ENCODE measurements at regions not wholly inside any gene's neighbourhood (a gene's known extent, or its start where the extent isn't known, plus 50 kb on each side); places are given as distances from the start of the nearest gene placed in this dataset.

DNA sequence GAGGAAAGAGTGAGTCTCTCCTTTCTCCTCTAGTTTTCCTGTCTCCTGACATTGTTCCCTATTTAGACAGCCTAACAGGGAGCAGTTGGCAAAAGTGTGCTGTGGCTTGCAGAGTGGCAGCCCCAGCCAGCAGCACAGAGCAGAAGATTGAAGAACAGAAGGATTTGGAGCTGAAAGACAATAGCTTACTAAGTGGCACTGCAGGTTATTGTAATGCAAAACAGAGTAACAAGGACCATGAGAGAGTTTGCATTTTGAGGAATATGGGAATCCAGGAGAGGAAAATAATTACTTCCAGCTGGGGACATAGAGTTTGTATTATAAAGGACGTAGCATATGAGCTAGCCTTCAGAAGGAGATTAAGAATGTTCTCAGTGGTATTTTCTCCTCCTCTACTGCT is 342.4 kb downstream of the AKAIN1 start:
- no peak for DNase-seq (ENCODE audit: low read depth, low spot score)

DNA sequence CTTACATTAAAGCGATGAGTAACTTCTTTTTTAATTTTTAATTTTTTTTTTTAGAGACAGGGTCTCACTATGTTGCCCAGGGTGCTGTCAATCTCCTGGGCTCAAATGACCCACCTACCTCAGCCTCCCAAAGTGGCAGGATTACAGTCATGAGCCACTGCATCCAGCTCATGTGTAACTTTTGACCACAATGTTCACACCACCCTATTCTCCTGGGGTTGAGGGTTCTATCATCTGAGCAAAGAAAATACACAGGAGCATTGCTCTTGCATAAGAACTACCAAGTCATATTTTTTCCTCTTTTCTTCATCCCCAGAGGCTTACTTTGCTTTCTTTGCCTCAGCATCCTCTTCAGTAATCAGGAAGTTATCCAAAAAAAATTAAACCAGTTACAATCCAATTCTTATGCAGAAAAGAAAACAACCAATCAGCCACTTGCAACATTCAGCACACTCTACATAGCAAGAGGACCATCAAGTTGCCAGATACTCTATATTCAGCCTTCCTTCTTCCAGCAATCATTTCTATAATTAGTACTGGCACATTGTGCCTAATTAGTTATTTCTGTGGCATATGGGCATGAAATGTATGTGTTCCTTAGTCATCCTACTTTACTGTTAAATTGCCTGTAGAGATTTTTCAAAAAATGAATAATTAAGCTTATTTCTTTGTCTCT is 345.6 kb downstream of the AKAIN1 start:
- DNase-seq (ENCODE audit: low read depth, low spot score), result no peak

DNA sequence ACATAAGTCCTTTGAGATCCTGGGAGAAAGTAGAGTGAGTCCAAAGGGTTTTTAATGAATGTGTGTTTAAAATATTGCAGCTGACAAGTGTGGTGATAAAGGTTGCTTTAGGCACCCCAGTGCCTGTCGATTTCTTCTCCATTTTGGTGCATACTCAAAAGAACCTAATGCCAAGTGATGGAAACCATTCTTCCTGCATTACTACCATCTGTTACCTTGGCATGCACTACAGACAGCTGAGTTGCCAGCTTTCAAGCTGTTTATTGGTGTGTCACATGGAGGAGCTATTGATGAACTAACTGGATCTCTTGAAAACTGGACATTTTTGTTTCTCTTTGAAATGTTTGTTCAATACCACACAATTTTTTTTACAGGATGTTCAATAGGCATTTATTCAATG is 350.0 kb downstream of the AKAIN1 start:
- no peak for DNase-seq (ENCODE audit: low read depth, low spot score)

DNA sequence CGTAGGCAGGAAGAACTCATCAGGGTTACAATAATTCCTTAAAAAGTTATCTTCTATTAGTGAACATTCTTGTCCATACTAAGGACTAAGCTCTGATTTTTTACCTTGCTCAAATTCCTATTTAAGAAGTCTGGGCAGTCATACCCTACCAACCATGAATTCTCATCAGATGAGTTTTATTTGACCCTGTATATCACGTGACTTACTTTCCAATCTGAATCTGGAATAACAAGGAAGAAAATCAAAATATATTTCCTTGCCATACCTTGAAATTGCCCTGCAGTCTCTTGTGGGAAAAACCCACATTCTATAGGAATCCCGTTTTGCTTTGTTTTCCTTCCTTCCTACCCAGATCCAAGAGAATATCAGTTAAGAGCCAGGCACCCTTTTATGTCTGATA is 352.7 kb downstream of the AKAIN1 start:
- DNase-seq (ENCODE audit: low read depth, low spot score), result no peak

DNA sequence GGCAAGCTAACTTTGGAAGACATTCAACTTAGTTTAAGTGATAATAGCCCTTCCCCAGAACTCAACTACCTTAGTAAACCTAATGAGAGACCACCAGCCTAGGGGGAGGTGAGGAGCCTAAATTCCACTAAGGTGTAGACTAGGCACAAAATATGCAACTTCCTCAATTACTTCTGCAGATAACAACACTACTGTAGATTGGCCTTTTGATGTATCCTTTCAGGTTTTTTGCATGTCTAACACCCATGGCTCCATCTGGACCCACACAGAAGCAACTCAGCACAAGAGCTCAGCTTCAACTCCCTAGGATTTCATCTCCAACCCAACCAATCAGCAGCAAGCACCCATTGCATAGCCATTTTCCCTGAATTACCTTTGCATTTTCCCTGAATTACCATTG is 353.3 kb downstream of the AKAIN1 start:
- no peak for DNase-seq (ENCODE audit: low read depth, low spot score)

DNA sequence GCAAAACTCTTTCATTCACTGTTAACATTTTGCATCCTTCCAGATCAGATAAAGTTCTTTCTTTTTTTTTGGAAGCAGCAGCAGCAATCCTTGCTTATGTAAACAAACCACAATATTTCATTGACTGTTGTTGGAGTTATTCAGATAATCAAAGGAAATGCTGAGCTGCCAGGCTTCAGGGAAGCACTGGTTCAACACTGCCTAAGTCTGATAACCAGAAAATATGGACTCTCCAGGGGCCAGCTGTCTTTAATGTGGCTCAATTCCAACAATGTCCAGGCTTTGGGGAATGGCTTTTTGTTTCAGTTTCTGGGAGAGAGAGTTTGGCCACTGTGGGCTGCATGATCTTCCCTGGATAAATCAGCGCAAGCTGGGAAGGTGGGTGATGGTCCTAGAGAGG is 354.3 kb downstream of the AKAIN1 start:
- DNase-seq (ENCODE audit: low read depth, low spot score), result no peak

DNA sequence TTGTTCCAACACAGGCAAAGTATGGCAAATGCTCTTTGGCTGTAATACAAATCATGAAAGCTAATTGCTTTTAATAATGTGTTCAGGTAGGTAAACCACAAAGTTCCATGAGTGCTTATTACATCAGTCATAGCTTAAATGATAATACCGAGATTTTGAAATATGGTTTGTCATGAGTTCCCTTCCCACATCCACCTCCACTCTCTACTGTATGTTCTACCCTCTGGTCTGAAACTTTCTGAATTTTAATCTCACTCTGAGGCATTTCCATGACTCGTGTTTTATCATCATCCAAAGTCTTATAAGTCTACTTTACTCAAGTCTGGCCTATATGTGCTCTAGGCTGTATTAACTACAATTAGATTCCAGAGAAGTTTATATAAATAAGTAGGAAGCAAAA is 354.8 kb downstream of the AKAIN1 start:
- no peak for DNase-seq (ENCODE audit: low read depth, low spot score)

DNA sequence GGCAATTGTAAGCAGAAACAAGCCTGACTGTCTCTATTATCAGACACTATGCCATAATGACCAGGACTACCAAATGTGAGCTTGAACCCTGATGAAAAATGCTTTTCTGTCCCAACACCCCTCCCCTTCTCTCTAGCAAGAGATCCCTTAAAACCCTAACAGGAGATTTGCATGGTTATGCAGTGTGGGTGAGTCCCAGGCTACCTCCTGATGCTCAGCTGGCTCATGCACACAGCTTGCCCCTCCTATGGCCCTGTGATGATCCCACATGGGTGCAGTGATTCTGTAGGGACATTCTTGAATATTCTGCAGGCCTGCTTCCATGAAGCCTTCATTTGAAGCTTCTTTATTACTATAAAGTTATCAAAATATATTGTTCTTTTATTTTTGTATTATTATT is 357.4 kb downstream of the AKAIN1 start:
- DNase-seq (ENCODE audit: low read depth, low spot score), result no peak

DNA sequence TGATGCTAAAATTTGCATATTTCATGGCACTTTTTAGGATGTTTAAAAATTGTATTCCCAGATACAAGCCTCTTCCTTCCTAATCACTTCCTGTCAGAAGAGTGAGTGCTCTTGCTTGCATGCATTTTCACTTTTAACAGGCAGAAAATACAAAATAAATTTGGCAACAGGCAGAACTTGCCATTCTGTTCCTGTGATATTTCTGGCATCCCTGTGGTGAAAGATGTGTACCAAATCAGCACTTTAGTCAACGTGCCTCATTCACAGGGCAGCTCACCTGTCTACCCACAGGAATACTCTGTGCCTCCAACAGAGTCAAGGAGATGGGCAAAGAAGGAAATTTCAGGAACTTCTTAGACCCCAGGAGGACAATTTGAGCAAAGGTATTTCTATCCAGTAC is 360.9 kb downstream of the AKAIN1 start:
- DNase-seq (ENCODE audit: low read depth, low spot score), result no peak

DNA sequence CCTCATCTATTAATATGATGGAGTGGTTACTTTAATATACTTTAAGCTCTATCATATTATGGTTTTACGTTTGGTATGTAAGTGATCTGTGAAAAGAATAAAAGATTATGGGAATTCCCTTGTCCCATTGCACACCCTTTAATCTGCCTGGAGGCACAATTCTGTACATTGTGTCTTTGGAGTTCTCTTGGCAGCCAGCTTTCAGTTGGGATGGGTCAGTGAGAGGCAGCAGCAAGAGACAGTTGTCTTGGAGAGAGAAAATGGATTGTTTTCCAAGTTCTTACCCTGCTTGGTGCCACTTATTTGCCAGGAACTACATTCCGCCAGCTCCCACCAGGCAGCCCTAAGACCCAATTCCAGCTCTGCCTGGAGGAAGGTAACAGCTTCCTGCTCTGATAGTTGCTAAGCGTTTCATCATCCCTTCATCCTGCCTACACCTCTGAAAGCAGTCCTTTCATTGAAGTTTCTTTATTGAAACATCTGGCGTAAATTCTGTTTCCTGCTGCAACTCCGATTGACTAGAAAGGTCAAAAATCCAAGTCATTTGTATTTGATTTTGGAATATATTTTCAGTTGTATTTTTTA is 365.2 kb downstream of the AKAIN1 start:
- no peak for DNase-seq (ENCODE audit: low read depth, low spot score)

DNA sequence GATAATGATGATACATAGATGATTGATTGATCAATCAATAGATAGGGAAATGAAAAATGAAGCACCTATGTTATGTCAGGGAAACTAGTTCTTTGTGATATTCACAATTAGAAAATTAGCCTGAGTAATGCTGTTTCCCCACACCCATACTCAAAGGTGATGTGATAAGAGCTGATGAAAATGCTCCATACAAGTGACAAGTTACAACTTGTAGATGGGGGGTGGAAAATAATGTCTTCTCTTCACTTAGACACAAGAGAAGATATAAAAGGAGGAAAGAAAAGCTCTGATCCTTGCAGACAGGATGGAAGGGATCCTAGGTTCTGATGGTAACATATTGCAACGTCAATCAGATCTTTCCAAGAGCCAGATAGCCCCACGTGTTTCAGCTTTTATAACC is 365.9 kb downstream of the AKAIN1 start:
- DNase-seq (ENCODE audit: low read depth, low spot score), result no peak

DNA sequence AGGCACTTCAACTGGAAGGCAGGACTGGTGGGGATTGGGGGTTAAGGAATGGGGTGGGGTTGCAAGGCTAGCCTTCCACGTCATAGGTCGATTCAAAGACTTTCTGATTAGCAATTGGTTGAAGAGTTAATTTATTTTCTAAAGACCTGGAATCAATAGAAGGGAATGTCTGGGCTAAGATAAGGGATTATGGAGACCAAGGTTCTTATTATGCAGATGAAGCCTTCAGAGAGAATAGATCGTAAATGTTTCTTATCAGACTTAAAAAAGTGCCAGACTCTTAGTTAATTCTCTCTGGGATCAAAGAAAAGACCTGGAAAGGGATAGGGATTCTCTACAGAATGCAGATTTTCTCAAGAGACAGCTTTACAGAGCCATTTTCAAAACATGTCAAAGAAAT is 368.0 kb upstream of the DLGAP1 start:
- no peak for DNase-seq (ENCODE audit: low read depth, low spot score)

DNA sequence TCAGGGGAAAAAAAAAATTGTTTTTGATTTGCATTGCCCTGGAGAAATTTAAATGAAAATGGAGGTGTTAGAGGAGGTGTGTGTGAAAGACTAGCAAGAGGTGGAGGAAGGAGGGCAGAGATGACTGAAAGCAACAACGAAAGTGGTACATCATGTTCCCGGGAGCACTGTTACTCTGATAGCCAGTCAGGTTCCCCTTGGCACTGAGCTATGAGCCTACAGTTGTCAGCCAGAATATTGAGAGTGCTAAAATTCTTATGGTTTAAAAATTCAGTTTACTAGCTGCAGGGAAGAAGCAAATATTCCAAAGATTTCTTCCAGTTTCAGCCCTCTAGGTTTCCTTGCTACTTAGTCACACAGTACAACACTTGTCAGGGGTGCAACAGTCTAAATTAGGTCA is 366.7 kb upstream of the DLGAP1 start:
- no peak for DNase-seq (ENCODE audit: low read depth, low spot score)

DNA sequence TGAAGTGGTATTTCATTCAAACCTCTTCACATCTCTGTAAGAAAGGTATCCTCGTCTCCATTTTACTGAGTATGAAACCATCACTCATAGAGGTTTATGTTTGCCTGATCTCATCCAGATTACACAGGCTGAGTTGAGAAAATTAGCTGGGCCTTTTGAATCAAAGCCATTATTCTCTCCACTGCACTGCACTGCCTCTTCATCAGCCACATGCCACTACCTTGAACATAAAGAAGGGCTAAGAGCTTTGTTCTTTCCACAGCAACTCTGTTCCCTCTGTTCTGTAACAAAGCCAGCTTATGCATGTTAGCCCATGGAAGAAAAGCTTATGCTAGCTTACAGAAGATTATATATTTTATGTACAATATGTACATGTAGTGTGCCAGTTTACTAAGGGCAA is 362.6 kb upstream of the DLGAP1 start:
- DNase-seq (ENCODE audit: low read depth, low spot score), result no peak

DNA sequence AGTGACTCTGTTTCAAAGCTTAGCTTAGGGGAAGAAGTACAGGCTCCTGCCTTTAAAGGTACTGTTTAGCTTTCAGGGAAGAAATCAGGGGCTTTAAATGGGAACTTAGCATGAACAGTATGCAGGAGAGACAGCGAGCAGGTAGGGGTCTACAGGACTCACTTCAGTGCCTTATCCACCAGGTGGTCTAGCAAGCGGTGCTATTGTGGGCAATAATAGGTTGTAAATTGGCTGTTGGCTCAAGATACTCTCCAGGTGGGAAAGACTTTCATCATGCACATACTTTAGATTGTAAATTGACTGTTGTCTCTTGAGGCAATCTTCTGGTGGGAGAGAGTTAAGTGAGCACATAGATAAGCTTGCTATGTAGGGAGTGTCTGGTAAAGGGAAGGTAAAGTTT is 358.6 kb upstream of the DLGAP1 start:
- no peak for DNase-seq (ENCODE audit: low read depth, low spot score)

DNA sequence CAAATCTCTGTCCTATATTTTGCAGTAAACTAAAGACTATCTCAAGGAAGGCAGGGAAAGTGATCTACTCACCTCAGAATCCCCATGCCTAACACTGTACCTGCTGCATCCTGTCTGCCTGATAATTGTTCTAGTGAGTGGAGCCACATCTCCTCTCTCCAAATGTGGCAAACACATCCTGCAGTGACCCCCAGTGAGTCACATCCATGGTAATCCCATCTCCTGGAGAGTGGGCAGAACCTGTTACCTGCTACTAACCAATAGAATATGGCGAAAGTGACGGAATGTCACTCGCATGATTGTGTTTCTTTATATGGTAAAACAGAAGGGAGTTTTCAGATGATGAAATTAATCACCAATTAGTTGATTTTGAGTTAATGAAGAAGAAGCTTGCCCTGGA is 353.8 kb upstream of the DLGAP1 start:
- no peak for DNase-seq (ENCODE audit: low read depth, low spot score)

DNA sequence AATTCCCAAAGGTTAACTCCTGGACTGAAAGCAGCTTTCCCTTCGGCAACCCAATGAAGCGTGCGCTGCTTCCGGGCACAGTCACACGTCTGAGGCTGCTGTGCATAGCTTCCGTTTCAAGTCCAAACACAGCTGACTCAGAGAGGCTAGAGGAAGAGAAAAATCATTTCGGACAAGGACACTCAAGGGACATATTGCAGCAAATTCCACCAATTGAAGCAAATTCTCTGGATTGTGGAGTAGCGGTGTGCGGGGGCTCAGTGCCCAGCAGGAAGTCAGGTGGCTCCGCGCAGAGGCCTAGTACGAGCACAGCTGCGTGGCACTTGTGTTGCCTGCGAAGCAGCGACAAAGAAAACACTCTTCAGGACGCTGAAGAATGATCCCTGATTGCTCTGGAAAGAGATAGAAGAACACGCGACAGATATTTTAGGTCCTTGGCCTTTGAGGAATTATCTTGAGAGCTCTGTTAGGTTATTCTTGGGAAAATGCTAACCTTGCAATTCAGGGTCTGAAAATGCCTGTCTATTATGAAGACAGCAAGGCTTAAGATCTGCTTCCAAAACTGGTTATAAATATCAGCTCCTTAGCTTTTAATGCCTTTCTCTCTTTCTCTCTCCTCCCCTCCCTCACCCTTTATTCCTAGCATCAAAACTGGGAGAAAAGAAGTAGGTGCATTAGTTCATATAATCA is 352.6 kb upstream of the DLGAP1 start:
- DNase-seq (ENCODE audit: low read depth, low spot score), result no peak

DNA sequence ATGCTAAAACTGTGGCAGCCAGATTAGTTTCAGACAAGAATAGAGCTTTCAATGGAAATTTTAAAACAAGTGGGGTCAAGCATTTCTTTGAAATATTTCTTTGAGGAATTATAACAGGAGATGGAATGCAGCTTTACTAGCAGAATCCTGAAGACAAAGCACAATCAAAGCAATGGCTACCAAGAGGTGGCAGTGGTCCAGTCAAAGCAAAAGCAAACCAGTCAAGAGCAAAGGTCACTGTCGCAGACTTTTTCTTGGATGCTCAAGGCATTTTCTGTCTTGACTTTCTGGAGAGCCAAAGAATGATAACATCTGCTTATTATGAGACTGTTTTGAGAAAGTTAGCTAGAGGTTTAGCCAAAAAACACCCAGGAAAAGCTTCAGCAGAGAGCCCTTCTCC is 351.2 kb upstream of the DLGAP1 start:
- DNase-seq (ENCODE audit: low read depth, low spot score), result no peak

DNA sequence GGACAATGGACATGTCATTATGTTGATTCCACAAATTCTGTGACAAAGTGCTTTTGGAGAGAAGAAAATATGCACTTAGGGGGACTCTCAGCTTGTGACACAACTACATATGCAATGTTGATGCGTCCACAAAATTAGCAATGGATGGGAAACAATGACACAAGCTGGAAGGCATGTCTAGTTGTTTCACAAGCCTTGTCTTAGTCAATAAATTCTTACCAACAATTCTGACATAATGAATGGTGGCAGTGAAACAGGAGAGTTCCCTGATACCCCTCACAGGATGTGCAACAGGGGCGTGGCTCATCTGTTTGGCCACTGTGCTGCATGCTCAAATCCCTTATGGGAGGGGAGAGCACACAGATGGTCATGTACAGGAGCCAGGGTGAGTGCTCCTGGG is 347.2 kb upstream of the DLGAP1 start:
- DNase-seq (ENCODE audit: low read depth, low spot score), result no peak

DNA sequence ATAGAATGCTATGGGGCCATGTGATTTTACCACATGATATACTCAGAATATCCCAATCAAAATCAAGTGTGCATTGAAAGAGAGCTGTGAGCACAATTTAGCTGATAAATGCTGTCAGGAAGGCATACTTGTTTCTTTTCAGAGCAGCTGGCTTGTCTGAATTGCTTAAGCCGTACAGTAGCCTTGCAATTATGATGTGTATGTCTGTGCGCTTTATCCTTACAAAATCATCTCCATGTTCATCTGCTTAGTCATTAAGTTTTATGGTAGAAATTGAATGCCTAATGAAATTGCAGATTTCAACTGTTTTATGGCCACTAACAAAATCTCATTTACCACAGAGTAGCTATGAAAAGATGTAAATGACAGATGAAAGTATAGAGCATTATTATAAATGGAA is 346.0 kb upstream of the DLGAP1 start:
- no peak for DNase-seq (ENCODE audit: low read depth, low spot score)

DNA sequence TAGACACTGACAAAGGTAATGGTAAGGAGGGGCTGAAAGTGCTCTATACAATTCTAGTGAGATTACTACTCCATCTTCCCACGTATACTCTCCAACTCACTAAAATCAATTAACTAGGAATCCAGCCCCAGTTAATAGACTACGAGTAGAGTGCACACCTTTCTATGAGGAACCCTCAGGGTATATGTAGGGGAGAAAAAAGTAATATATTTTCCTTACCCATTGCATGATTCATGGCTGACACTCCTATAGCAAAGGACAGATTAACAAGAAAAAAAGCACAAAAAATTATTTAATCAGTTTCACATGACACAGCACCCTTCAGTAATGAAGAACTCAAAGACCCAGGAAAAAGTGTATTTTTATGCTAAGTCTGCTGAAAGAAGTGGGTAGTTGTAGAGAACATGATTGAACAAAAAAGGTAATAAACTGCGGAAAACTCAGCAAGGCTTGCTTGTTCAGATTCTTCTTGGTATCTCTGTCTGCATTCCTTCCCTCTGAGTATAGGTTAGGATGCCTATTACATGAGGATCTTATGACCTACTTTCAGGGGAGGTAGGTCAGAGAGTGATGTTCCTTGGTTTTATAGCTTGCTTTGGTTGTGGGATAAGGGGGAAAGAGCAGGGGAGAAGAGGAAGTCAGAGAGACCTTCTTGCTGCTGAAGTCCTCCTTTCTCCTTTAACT is 342.0 kb upstream of the DLGAP1 start:
- DNase-seq (ENCODE audit: low read depth, low spot score), result no peak

DNA sequence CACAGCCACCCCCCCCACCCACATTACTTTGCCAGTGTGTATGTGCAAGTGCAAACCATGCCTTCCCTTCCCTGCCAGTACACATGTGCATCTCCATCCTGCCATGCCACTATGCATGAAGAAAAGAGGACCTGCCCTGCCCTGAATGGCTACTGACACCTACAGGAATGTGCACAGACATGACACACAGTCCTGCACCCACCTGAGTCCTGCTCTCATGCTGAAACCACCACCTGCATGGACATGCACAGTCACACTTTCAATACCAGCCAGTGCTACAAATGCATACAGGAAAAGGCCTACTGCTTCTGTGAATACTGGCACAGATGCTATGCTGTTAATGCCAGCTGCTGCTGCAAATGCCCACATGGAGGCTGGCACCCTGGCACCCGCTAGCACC is 334.4 kb upstream of the DLGAP1 start:
- DNase-seq (ENCODE audit: low read depth, low spot score), result no peak

DNA sequence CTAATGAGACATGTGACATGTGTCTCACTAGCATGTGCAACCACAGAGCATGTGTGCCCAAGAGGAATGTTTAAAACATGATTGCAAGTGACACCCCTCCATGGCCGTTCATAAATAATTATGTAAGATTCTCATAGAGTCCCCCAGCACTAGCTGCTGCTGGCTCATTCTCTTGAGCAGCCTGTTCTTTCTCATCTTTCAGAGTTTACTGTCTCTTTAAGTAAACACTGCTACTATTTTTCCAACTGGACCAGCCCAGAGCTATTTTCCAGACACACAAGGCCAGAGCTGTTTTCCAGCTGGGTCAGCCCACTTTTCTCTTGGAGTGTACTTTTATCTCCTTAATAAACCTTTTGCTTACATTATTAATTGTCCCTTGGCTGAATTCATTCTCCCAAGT is 326.8 kb upstream of the DLGAP1 start:
- DNase-seq (ENCODE audit: low read depth, low spot score), result no peak
